GM10266 (cell line): ENCODE measurements at regions not wholly inside any gene's neighbourhood (a gene's known extent, or its start where the extent isn't known, plus 50 kb on each side); places are given as distances from the start of the nearest gene placed in this dataset.

Source experiments
- DNase-seq: peaks from one replicate; pipeline ENCODE4 v3.0.0; 2012; ENCODE audit errors: extremely low spot score
- TF ChIP-seq, protein P1 (sequence below): IDR thresholded peaks from 2 replicates; pipeline ENCODE4 v1.5.1; 2012; ENCODE audit warnings: mild to moderate bottlenecking, low read depth; ENCODE audit not compliant: control insufficient read depth, insufficient read depth; ENCODE audit errors: missing control alignments

GRCh38 chr2:223431479-223431878 is 170.7 kb downstream of the SCG2 start:
- TF ChIP-seq, protein P1, sequence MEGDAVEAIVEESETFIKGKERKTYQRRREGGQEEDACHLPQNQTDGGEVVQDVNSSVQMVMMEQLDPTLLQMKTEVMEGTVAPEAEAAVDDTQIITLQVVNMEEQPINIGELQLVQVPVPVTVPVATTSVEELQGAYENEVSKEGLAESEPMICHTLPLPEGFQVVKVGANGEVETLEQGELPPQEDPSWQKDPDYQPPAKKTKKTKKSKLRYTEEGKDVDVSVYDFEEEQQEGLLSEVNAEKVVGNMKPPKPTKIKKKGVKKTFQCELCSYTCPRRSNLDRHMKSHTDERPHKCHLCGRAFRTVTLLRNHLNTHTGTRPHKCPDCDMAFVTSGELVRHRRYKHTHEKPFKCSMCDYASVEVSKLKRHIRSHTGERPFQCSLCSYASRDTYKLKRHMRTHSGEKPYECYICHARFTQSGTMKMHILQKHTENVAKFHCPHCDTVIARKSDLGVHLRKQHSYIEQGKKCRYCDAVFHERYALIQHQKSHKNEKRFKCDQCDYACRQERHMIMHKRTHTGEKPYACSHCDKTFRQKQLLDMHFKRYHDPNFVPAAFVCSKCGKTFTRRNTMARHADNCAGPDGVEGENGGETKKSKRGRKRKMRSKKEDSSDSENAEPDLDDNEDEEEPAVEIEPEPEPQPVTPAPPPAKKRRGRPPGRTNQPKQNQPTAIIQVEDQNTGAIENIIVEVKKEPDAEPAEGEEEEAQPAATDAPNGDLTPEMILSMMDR, result no peak
- no peak for DNase-seq

GRCh38 chr2:223433461-223433860 is 168.7 kb downstream of the SCG2 start:
- TF ChIP-seq, protein P1, result no peak
- no peak for DNase-seq

DNA sequence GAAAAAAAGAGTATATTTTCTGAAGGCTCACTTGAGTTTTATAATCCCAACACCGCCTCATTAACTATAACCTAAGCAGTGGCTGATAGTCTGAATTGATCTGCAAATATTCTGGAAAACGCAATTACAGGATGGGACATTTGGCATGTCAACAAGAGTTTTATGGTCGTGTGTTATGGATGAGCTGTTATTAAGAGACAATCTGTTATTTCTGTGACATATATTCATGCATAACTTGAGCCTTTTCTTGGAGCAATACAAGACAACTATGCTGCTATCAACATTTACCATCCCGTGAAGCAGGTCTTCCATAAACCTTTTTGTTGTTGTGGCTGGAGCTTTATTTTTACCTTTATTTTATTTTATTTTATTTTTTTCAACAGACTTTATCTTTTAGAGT is 164.4 kb downstream of the SCG2 start:
- DNase-seq, result no peak
- TF ChIP-seq, protein P1, result no peak

DNA sequence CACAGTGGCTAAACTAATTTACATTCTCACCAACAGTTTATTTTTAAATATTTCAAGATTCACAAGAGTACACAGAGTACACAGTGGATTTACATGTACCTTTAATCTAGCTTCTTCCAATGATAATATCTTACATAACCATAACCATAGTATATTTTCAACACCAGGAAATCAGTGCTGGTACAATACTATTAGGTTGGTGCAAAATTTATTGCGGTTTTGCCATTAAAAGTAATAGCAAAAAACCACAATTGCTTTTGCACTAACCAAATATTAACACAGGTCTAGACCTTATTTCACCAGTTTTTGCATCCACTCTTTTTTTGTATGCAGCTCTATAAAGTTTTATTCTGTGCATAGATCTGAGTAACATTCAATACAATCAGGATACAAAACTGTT is 163.0 kb downstream of the SCG2 start:
- no peak for DNase-seq
- TF ChIP-seq, protein P1, result no peak

DNA sequence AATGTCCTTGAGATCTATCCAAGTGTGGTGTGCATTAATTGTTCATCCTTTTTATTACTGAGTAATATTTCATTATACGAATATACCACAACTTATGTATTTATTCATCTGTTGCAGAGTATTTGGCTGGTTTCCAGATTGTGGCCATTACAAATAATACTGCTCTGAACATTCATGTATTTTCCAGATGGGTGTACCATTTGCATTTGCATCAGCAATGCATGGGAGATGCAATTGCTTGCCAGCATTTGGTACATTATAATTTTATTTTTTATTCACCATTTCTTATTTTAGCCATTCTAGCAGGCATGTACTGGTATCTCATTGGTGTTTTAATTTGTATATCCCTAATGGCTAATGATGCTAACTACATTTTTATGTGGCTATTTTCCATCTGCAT is 162.4 kb downstream of the SCG2 start:
- TF ChIP-seq, protein P1, result no peak
- no peak for DNase-seq

- DNase-seq, result no peak
- TF ChIP-seq, protein P1, result no peak
Observed at GRCh38 chr2:223442847-223443246, 159.3 kb downstream of the SCG2 start.

GRCh38 chr2:223450246-223450645 is 151.9 kb downstream of the SCG2 start:
- TF ChIP-seq, protein P1, result no peak

More at GRCh38 chr2:223450246-223450645, 151.9 kb downstream of the SCG2 start:
- no peak for DNase-seq
